Lower leg skin (tissue), 4 donors: ENCODE measurements at regions not wholly inside any gene's neighbourhood (a gene's known extent, or its start where the extent isn't known, plus 50 kb on each side); places are given as distances from the start of the nearest gene placed in this dataset.

Experiments
- DNase-seq, 2 donors: peaks; one replicate each; pipeline ENCODE4 v3.0.0-alpha.2; 2019; ENCODE audit warnings: low spot score in 2 of 2
- H3K4me3 ChIP-seq: fragments of 200-600 bp; sonication (generic); 2 replicates; pipeline ENCODE4 v1.5.1; 2017; ENCODE audit warnings: mild to moderate bottlenecking, low read depth; ENCODE audit not compliant: poor library complexity, severe bottlenecking
- CTCF ChIP-seq, 3 donors: fragments of 450-650 bp; IDR thresholded peaks; one replicate each; pipeline ENCODE4 v1.5.1; 2016; ENCODE audit warnings: antibody characterized with exemption in 3 of 3, mild to moderate bottlenecking in 3 of 3, moderate library complexity in 2 of 3
- POLR2A ChIP-seq, 2 donors: fragments of 450-650 bp; IDR thresholded peaks; one replicate each; pipeline ENCODE4 v1.6.1; 2016 to 2017; ENCODE audit warnings: antibody characterized with exemption in 2 of 2, mild to moderate bottlenecking in 1 of 2, moderate library complexity in 1 of 2
- WGBS, 2 donors: methylation state at CpG; one replicate each; pipeline ENCODE4 v1.1.5; 2018; 5-methylcytosine and 5-hydroxymethylcytosine counted together
- intact Hi-C: fragments of 100-400 bp; cut with DNase I; formaldehyde crosslinking; loops from one replicate; pipeline ENCODE4 v1.15.0; 2023; ENCODE audit warnings: low total_unique reads

DNA sequence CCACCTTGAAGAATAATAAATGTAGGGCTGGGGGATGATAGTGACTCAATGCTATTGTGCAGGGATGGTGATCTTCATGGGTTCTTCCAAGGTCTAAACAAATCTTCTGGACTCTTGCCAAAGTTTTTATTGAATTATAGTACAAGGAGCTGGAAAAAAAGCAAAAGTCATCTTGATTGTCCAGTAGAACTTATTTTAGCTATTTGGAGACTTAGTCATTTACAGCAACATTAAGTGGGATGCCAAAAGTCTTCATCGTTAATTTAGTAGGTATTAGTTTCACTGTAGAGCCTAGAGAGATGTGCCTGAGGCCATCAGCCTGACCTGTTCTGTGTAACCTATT lies 212.9 kb upstream of the TBX18 start:
- no peak for DNase-seq
- WGBS, 2 donors = 53 to 64% methylated on average over 1 of the region's 1 CpG
- TF ChIP-seq POLR2A (IDR thresholded peaks at IDR 0.05) (no peak), CTCF (IDR thresholded peaks at IDR 0.05) (no peak)
- no peak overlapping the region for H3K4me3 ChIP-seq
- intact Hi-C loops = no loop called here

GRCh38 chr6:84976526-84977362 lies 212.3 kb upstream of the TBX18 start:
- H3K4me3 ChIP-seq = no peak overlapping the region
- intact Hi-C loops = no loop called here
- 44 to 56% methylated on average over 4 of the region's 4 CpGs for WGBS, 2 donors
- DNase-seq = no peak
- TF ChIP-seq POLR2A (IDR thresholded peaks at IDR 0.05) (no peak), CTCF (IDR thresholded peaks at IDR 0.05) (no peak)

DNA sequence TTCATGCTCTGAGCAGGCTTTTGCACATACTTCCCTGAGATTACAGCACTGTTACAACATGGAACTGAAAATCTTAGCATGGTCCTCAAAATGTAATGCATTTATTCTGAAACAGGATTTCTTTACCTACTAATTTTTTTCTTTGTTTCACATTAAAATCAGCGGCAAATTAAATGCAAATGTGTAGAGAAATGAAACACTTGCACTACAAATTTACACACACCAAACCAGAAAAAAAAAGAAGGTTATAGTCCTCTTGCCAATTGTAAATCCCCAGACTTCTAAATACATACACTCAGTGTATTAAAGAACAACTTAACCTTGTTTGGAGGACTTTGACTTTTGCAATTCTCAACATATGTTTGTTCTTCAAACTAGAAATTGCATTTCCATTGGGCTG lies 210.9 kb upstream of the TBX18 start:
- no peak for DNase-seq
- TF ChIP-seq CTCF (IDR thresholded peaks at IDR 0.05) (no peak), POLR2A (IDR thresholded peaks at IDR 0.05) (no peak)
- intact Hi-C loops = no loop called here
- 86 to 100% methylated on average over 1 of the region's 1 CpG for WGBS, 2 donors
- no peak overlapping the region for H3K4me3 ChIP-seq

DNA sequence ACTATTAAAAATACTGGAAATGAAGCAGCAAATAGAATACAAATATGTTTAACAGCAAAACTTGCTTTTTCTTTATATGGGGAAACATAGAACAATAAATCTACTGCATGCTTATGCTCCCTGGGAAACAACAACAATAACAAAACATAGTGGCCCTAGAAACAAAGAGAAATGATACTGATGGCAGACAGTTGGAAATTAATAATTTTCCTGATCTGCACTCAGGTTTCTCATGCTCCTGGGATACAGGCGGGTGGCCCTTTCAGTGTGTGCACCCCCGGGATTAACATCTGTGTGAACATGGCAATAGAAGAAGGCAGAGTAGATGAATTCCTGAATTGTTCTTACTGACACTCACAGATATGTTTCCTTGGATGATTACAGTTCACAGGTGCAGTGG lies 209.2 kb upstream of the TBX18 start:
- intact Hi-C loops = no loop called here
- 67 to 77% methylated on average over 2 of the region's 2 CpGs for WGBS, 2 donors
- H3K4me3 ChIP-seq = no peak overlapping the region
- DNase-seq = no peak
- TF ChIP-seq CTCF (IDR thresholded peaks at IDR 0.05) (no peak), POLR2A (IDR thresholded peaks at IDR 0.05) (no peak)

DNA sequence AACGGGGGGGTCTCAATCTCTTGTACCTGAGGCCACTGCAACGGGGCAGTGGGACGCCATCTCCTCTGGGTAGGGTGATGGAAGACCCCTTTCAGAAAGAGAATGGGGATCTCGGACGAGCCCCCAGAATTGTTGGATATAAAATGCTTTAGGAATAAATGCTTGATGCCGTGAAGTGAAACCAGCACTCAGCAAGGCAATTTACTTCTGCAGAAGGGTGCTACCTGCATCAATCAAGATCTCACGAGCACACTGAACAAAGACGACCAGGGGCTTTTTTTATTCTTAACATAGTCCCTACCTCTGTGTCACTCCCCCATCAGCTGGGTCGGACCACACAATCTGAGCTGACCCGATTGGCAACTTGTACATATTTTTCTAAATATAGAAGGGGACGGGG lies 203.6 kb upstream of the TBX18 start:
- no peak for TF ChIP-seq CTCF (IDR thresholded peaks at IDR 0.05)
- no peak for TF ChIP-seq POLR2A (IDR thresholded peaks at IDR 0.05)
- H3K4me3 ChIP-seq = no peak overlapping the region
- 91 to 94% methylated on average over 11 of the region's 11 CpGs for WGBS, 2 donors
- intact Hi-C loops = no loop called here
- no peak for DNase-seq

GRCh38 chr6:84967389-84967788 lies 203.0 kb upstream of the TBX18 start:
- no peak for TF ChIP-seq POLR2A (IDR thresholded peaks at IDR 0.05)
- TF ChIP-seq CTCF (IDR thresholded peaks at IDR 0.05) = no peak
- DNase-seq = no peak
- no peak overlapping the region for H3K4me3 ChIP-seq
- intact Hi-C loops = no loop called here
- WGBS, 2 donors = 73 to 77% methylated on average over 7 of the region's 7 CpGs
